H1 (cell line): ENCODE measurements at regions not wholly inside any gene's neighbourhood (a gene's known extent, or its start where the extent isn't known, plus 50 kb on each side); places are given as distances from the start of the nearest gene placed in this dataset.

Experiments
- BRCA1 ChIP-seq: IDR thresholded peaks from 2 replicates; pipeline ENCODE4 v1.6.1; 2012; ENCODE audit warnings: low read depth, low read length, improper control_type of control experiment
- CTCF ChIP-seq, 3 experiments: IDR thresholded peaks; 1 replicate in 2 of 3; 2 replicates in 1 of 3; pipeline versions ENCODE4 v1.5.1 to v1.6.1; 2011; ENCODE audit warnings: low read length in 3 of 3, mild to moderate bottlenecking in 3 of 3, inconsistent platforms in 2 of 3, low read depth in 1 of 3, moderate library complexity in 1 of 3; ENCODE audit not compliant: insufficient read depth in 1 of 3; ENCODE audit errors: control extremely low read depth in 1 of 3
- E2F6 ChIP-seq: IDR thresholded peaks from 2 replicates; pipeline ENCODE4 v1.6.1; 2012; ENCODE audit warnings: inconsistent platforms
- GABPA ChIP-seq: IDR thresholded peaks from 2 replicates; pipeline ENCODE4 v1.6.1; 2011; ENCODE audit warnings: mild to moderate bottlenecking, low read length, moderate library complexity, borderline replicate concordance; ENCODE audit not compliant: insufficient read depth
- JUND ChIP-seq: IDR thresholded peaks from 2 replicates; pipeline ENCODE4 v1.6.1; 2011; ENCODE audit warnings: mild to moderate bottlenecking, improper control_type of control experiment, low read length
- MAFK ChIP-seq: IDR thresholded peaks from 2 replicates; pipeline ENCODE4 v1.6.1; 2012; ENCODE audit warnings: low read depth, mild to moderate bottlenecking, improper control_type of control experiment, low read length
- POLR2AphosphoS5 ChIP-seq: IDR thresholded peaks from 2 replicates; pipeline ENCODE4 v1.6.1; 2011; ENCODE audit warnings: low read depth, low read length
- SRF ChIP-seq: IDR thresholded peaks from 2 replicates; pipeline ENCODE4 v1.6.1; 2011; ENCODE audit warnings: mild to moderate bottlenecking, low read depth, low read length, moderate library complexity
- SUZ12 ChIP-seq: fragments of 200-600 bp; sonication (generic); IDR thresholded peaks from 2 replicates; pipeline ENCODE4 v1.6.1; 2012; ENCODE audit warnings: mild to moderate bottlenecking, inconsistent platforms, low read length, moderate library complexity, mixed read lengths

GRCh38 chr2:21401022-21401698 is 277.4 kb downstream of the TDRD15 start (continued):
- TF ChIP-seq SUZ12 (no peak), GABPA (no peak), JUND (no peak), CTCF (IDR thresholded peaks at IDR 0.05; ENCODE audit: control extremely low read depth in 1 of 3, insufficient read depth in 1 of 3, low read depth in 1 of 3, low read length in 3 of 3) (no peak), SRF (no peak), POLR2AphosphoS5 (no peak), BRCA1 (no peak), E2F6 (no peak), MAFK (no peak)
- TF ChIP-seq, all 59 proteins: peak for 0
